ENCODE measurements at regions not wholly inside any gene's neighbourhood (a gene's known extent, or its start where the extent isn't known, plus 50 kb on each side); places are given as distances from the start of the nearest gene placed in this dataset.

- no peak overlapping the region for H3K4me3 ChIP-seq (ENCODE audit: low read depth, low read length)
- no peak for DNase-seq (ENCODE audit: low read depth)
Observed at GRCh38 chr10:71060476-71061426, 151.6 kb upstream of the UNC5B start.

- no peak for DNase-seq (ENCODE audit: low read depth)
- no peak overlapping the region for H3K4me3 ChIP-seq (ENCODE audit: low read depth, low read length)
Observed at GRCh38 chr10:71061472-71061871, 150.9 kb upstream of the UNC5B start.

DNA sequence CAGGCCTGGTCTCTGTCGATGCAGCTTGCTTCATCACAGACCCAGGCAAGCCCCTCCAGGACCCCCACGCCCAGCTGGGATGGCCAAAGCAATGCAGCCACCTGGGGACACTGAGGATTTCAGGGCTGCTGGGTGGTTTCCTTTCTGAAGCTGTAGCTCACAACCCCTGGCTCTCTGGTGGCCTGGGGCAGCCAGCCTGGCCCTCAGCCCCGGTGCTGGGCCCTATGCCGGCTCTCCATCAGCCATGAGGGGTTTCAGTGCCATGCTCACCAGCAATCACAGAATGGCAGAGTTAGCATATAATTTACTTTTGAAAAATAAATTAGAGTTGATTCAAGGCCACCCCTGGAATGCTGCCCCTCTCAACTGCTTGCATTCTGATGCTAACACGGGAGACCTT, 150.2 kb upstream of the UNC5B start:
- no peak overlapping the region for H3K4me3 ChIP-seq (ENCODE audit: low read depth, low read length)
- DNase-seq (ENCODE audit: low read depth) = no peak

GRCh38 chr10:71063401-71063800, 149.0 kb upstream of the UNC5B start:
- no peak overlapping the region for H3K4me3 ChIP-seq (ENCODE audit: low read depth, low read length)
- no peak for DNase-seq (ENCODE audit: low read depth)

DNA sequence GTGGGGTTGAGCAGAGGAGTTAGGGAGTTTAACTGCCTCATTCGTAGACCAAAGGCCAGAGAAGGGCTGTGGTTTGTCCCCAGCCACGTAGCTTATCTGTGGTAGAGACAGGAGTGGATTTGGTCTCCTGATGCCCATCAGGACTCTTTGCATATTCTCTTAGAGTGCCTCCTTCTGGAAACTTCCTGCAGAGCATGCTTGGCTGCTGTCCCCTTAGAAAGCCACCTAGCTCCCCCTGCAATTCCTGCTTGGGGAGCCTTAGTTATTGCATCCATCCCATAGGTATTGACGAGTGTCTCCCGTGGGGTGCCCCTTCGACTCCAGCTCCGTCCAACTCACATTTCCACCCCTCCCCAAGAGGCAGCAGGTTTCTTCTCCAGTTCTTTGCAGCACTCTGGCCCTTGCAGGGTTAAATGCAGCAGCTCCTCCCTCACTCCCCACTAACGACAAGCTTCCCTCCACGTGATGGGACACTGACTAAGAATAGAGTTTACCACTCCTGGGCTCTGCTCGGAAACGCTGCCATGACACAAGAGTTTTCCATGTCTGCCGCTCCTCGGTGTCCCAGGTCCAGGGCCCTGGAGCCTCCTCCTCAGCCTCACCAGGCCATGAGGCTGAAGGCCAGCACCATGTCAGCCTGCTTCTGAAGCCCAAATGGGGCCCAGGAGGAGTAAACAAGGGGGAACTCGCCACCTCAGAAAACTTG, 147.8 kb upstream of the UNC5B start:
- H3K4me3 ChIP-seq (ENCODE audit: low read depth, low read length) = no peak overlapping the region
- no peak for DNase-seq (ENCODE audit: low read depth)

DNA sequence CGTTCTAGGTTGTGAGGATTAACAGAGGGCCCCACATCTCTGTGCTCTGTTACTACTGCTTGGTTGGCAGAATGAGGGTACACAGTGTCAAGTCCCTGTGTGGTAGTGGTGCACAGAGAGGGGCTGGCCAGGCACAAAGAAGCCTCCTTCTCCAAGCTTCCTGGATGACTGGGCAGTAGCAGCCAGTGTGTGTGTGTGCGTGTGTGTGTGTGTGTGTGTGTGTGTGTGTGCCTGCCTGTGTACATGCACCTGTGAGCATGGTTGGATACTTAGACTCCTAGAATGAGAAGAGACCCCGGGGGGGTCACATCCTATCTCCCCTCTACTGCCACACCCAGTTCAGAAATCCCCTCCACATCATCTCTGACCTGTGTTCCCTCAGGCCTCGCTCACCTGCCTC, 146.7 kb upstream of the UNC5B start:
- no peak for DNase-seq (ENCODE audit: low read depth)
- no peak overlapping the region for H3K4me3 ChIP-seq (ENCODE audit: low read depth, low read length)

- H3K4me3 ChIP-seq (ENCODE audit: low read depth, low read length) = no peak overlapping the region
- DNase-seq (ENCODE audit: low read depth) = no peak
Observed at GRCh38 chr10:71066600-71066999, 145.8 kb upstream of the UNC5B start.

- no peak overlapping the region for H3K4me3 ChIP-seq (ENCODE audit: low read depth, low read length)
- no peak for DNase-seq (ENCODE audit: low read depth)
Observed at GRCh38 chr10:71067098-71067740, 145.2 kb upstream of the UNC5B start.

DNA sequence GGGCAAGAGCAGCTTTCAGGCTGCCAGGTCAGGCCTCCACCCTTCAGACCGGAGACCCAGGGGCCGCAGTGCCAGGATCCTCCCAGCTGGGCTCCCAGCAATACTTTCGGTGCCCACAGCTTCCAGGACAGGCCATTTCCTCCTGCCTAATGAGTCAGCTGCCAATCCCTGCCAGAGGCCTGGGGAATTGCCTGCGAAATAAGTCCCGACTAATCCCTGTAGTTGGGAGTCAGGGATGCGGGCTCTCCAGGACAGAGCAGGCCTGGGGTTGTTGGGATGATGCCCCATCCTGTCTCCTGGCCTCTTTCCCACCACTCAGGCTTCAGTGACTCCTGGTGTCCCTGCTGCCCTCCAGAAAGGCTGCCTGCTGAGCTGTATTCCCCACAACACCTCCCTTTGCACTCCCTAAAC, 143.5 kb upstream of the UNC5B start:
- no peak overlapping the region for H3K4me3 ChIP-seq (ENCODE audit: low read depth, low read length)
- DNase-seq (ENCODE audit: low read depth) = peak; percentile 1

- DNase-seq (ENCODE audit: low read depth) = no peak
- H3K4me3 ChIP-seq (ENCODE audit: low read depth, low read length) = no peak overlapping the region
Observed at GRCh38 chr10:71069909-71070666, 142.3 kb upstream of the UNC5B start.

DNA sequence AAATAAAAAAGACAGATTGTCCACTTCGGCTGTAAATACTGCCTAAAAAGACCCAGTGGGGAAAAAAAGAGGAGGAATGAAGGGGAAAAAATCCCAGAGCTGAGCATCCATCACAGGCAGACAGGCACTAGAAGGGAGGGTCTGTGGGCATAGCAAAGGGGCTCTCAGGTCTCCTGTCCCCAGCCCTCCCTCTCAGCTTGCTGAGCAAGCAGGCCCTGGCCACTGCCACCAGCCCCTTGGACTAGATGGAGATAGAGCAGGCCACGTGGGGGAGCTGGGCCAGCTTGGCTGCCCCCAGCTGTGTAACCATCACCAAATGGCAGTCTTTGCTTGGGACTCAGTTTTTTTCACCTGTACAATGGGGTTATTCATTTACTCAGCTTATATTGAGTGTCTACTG, 141.6 kb upstream of the UNC5B start:
- H3K4me3 ChIP-seq (ENCODE audit: low read depth, low read length) = no peak overlapping the region
- DNase-seq (ENCODE audit: low read depth) = no peak

DNA sequence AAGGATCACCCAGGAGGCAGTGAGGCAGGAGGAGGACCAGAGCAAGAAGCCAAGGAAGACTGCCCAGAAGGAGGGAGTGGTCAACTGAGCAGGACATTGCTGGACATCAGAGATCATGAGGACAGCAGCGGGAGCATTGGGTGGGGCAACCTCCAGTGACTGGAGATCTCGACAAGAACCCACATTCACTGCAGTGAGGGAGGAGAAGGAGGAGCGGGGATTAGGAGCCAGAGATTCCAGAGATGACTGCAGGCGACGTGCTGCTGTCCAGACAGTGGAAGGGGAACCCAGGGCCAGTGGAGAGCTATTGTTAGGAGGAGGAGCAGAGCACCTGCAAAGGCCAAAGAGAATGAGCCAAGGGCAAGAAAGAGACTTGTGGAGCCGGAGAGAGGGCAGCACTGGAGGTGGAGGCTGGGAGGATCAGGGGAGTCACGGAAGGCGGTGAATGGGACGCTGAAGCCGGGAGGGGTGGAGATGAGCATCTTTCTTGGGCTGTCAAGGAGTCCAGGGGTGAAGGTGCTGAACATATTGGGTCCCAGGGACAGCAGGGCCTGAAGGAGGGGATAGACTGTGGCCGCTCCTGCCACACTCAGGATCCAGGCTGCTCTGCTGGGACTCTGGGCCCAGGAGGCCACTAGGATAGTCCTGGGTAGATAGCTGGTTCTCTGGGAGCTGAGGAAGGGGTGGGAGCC, 140.1 kb upstream of the UNC5B start:
- DNase-seq (ENCODE audit: low read depth) = no peak
- H3K4me3 ChIP-seq (ENCODE audit: low read depth, low read length) = no peak overlapping the region

DNA sequence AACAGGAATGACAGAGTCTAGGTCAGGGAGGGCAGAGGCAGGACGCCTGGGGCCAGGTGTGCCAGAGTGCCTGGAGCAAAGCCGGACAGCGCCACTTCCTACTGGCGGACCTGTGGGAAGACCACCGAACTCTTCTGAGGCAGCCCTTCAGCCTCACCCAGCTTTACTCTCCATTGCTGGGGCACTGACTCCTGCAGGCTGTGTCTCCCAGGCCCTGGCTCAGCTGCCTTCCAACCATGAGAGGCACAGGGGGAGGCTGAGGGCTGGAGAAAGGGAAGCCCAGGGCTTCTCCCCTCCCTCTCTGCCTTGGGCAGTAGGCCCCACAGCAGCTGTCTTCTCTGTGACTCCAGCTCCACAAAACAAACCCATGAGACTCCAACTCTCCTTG, 139.6 kb upstream of the UNC5B start:
- H3K4me3 ChIP-seq (ENCODE audit: low read depth, low read length) = no peak overlapping the region
- no peak for DNase-seq (ENCODE audit: low read depth)

- DNase-seq (ENCODE audit: low read depth) = no peak
- no peak overlapping the region for H3K4me3 ChIP-seq (ENCODE audit: low read depth, low read length)
Observed at GRCh38 chr10:71073451-71074175, 138.8 kb upstream of the UNC5B start.

DNA sequence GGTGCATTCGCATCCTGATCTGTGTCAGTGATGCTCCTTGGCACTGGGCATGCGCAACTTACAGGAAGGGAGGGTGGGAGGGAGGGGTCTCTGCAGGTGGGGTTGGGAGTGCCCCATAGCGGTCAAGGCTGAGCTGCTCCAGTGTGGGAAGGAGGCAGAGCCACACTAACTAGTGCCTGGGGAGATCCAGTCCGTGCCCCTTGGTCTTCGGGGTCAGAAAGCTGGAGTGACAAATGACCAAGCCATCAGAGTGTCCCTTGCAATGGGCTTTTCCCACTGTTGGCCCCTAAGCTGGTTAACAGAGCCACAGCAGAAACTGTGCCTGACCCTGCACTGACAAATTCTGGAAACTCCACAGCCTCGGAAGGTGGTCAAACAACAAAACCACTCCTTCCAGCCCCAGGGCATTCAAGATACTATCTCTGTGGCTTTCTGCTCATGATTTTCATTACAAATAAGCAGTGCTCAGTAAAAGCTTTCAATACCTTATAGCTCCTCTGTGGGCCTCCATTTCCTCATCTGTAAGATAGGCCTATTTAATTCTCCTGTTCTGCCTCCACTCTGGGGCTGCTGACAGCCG, 138.1 kb upstream of the UNC5B start:
- DNase-seq (ENCODE audit: low read depth) = no peak

DNA sequence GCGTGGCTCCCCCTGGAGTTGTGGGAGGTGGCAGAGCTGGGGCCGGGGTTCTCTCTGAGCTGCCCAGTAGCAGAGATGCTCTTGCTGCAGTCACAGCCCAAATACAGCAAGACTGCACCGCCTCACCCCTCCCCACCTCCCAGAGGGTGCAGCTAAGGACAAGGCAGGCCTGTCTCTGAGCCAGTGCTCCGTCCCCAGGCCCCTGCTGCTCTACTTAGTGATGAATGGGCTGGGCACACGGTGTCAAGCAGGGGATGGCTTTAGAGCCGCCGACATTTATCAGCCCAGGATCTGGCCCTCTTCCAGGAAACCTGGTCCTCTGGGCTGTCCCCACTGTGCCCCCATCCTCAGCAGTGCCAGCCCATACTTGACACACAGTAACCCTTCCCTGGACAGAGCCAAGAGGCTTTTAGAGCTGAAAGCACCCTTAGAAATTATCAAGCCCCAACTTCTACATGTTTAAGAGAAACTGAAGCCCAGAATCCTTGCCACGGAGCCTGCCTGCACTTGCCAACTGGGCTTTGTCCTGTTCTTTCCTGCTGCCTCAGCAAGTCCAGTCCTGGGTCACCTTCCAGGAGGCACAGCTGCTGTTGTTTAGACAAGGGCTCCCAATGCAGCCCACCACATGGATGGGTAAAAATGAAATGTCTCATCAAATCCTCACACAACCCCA, 137.1 kb upstream of the UNC5B start:
- DNase-seq (ENCODE audit: low read depth) = no peak
- H3K4me3 ChIP-seq (ENCODE audit: low read depth, low read length) = no peak overlapping the region

More for the DNA sequence above, 138.1 kb upstream of the UNC5B start:
- no peak overlapping the region for H3K4me3 ChIP-seq (ENCODE audit: low read depth, low read length)

DNA sequence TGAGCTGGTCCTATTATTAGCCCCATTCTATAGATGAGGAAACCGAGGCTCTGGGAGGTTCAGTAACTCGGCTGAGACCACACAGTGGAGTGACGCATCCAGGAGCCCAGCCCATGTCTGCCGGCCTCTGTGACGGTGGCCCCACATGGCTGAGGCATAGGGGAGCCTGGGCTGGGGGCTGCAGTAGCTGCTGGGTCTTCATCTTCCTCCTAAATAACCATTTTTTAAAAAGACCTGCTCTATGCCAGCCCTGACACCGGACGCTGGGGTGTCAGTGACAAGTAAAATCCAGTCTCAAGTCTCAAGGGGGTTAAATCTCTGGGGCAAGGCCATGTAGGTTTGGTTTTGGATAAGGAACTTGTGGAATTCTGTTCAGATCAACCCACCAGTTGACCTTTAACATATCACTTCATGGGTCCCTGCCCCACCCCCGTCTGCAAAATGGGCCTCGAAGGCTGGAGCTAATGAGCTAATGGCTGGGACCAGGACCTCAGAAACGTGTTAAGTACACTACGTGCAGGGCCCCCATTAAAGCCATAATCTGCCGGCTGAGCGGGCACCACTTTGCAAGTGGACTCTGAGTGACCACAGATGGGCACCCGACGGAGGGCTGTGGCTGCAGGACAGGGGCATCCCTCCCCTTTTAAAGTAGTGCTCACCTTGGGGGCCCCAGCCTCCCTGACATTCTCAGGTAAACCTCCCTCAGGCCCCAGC, 136.5 kb upstream of the UNC5B start:
- H3K4me3 ChIP-seq (ENCODE audit: low read depth, low read length) = no peak overlapping the region
- DNase-seq (ENCODE audit: low read depth) = no peak

Data from skeletal muscle cell (primary cell).